HEK293 (cell line): ENCODE measurements at regions not wholly inside any gene's neighbourhood (a gene's known extent, or its start where the extent isn't known, plus 50 kb on each side); places are given as distances from the start of the nearest gene placed in this dataset.

Experiments
- CTCF ChIA-PET: fragments of 350-600 bp; formaldehyde crosslinking; extraction: SDS; loops from one replicate; lab custom pipeline; 2021; ENCODE audit warnings: antibody characterized with exemption; lab: Yijun Ruan, JAX
- POLR2A ChIA-PET: fragments of 300-600 bp; formaldehyde crosslinking; extraction: SDS; loops from one replicate; lab custom pipeline; 2020; ENCODE audit warnings: antibody characterized with exemption, inconsistent platforms; lab: Yijun Ruan, JAX
- H3K27ac ChIP-seq: fragments of 200-500 bp; sonication (Bioruptor generic); 2 replicates; pipeline ENCODE4 v1.5.1; 2014; ENCODE audit warnings: low read depth, low read length, control low read depth, inconsistent platforms; ENCODE audit errors: extremely low read depth
- H3K36me3 ChIP-seq, 2 experiments: fragments of 200-500 bp in 1 of 2; sonication (Bioruptor generic) in 1 of 2; 1 replicate in 1 of 2; 2 replicates in 1 of 2; pipeline ENCODE4 v1.5.1; 2014 to 2017; ENCODE audit warnings: inconsistent platforms in 2 of 2, low read length in 2 of 2; ENCODE audit not compliant: control insufficient read depth in 2 of 2, insufficient read depth in 1 of 2
- H3K4me1 ChIP-seq: fragments of 200-500 bp; sonication (Bioruptor generic); 2 replicates; pipeline ENCODE4 v1.5.1; 2014; ENCODE audit warnings: mild to moderate bottlenecking, low read length, inconsistent platforms; ENCODE audit not compliant: control insufficient read depth, insufficient read depth
- H3K4me3 ChIP-seq: 2 replicates; pipeline ENCODE4 v1.5.1; 2011; ENCODE audit warnings: low read depth, mild to moderate bottlenecking, control low read depth, low read length, moderate library complexity
- H3K9me3 ChIP-seq: fragments of 200-500 bp; sonication (Bioruptor generic); 2 replicates; pipeline ENCODE4 v1.5.1; 2014; ENCODE audit warnings: low read depth, low read length, inconsistent platforms; ENCODE audit not compliant: control insufficient read depth, insufficient read depth
- HOXC10 ChIP-seq: sonication (generic); formaldehyde crosslinking; IDR thresholded peaks from 2 replicates; pipeline ENCODE4 v1.8.1; 2023; ENCODE audit warnings: mild to moderate bottlenecking, missing genetic modification reagents
- IKZF3 ChIP-seq: fragments of 450-650 bp; IDR thresholded peaks from 2 replicates; pipeline ENCODE4 v1.5.0; 2018; ENCODE audit warnings: missing biosample characterization, mild to moderate bottlenecking, missing genetic modification characterization, moderate library complexity
- KLF8 ChIP-seq: fragments of 450-650 bp; formaldehyde crosslinking; IDR thresholded peaks from 2 replicates; pipeline ENCODE4 v1.5.1; 2016; ENCODE audit warnings: missing biosample characterization, missing genetic modification characterization
- SCRT2 ChIP-seq: fragments of 450-650 bp; formaldehyde crosslinking; IDR thresholded peaks from 2 replicates; pipeline ENCODE4 v1.5.1; 2016; ENCODE audit warnings: missing biosample characterization, missing genetic modification characterization
- SP7 ChIP-seq: fragments of 450-650 bp; formaldehyde crosslinking; IDR thresholded peaks from 2 replicates; pipeline ENCODE4 v1.5.1; 2016; ENCODE audit warnings: missing biosample characterization, missing genetic modification characterization
- ZBTB17 ChIP-seq: fragments of 450-650 bp; formaldehyde crosslinking; IDR thresholded peaks from 2 replicates; pipeline ENCODE4 v1.5.1; 2016; ENCODE audit warnings: missing biosample characterization, missing genetic modification characterization
- ZNF132 ChIP-seq: fragments of 450-650 bp; formaldehyde crosslinking; IDR thresholded peaks from 2 replicates; pipeline ENCODE4 v1.5.1; 2017; ENCODE audit warnings: missing biosample characterization, missing genetic modification characterization, borderline replicate concordance
- ZNF2 ChIP-seq: fragments of 450-650 bp; formaldehyde crosslinking; IDR thresholded peaks from 2 replicates; pipeline ENCODE4 v1.5.1; 2016; ENCODE audit warnings: missing biosample characterization, missing genetic modification characterization
- ZNF239 ChIP-seq: fragments of 450-650 bp; formaldehyde crosslinking; IDR thresholded peaks from 2 replicates; pipeline ENCODE4 v1.5.1; 2016; ENCODE audit warnings: missing biosample characterization, missing genetic modification characterization
- ZNF335 ChIP-seq: fragments of 450-650 bp; formaldehyde crosslinking; conservative IDR thresholded peaks from 2 replicates; pipeline ENCODE4 v1.5.1; 2016; ENCODE audit warnings: missing biosample characterization, missing genetic modification characterization
- ZNF830 ChIP-seq: fragments of 450-650 bp; IDR thresholded peaks from 2 replicates; pipeline ENCODE4 v1.5.0; 2018; ENCODE audit warnings: missing biosample characterization, missing genetic modification characterization, low read depth, mild to moderate bottlenecking, moderate library complexity
- TF ChIP-seq, protein P1 (sequence below): fragments of 450-650 bp; formaldehyde crosslinking; IDR thresholded peaks from 2 replicates; pipeline ENCODE4 v1.5.1; 2016; ENCODE audit warnings: missing biosample characterization, missing genetic modification characterization
- TF ChIP-seq, protein P2 (sequence below): fragments of 450-650 bp; formaldehyde crosslinking; IDR thresholded peaks from 2 replicates; pipeline ENCODE4 v1.5.1; 2016; ENCODE audit warnings: missing biosample characterization, missing genetic modification characterization, low read depth
- TF ChIP-seq, protein P3 (sequence below): fragments of 450-650 bp; formaldehyde crosslinking; IDR thresholded peaks from 2 replicates; pipeline ENCODE4 v1.5.1; 2016; ENCODE audit warnings: missing biosample characterization, missing genetic modification characterization
- TF ChIP-seq, protein P4 (sequence below): fragments of 450-650 bp; formaldehyde crosslinking; IDR thresholded peaks from 2 replicates; pipeline ENCODE4 v1.5.1; 2016; ENCODE audit warnings: missing biosample characterization, missing genetic modification characterization
- TF ChIP-seq, protein P5 (sequence below): fragments of 450-650 bp; formaldehyde crosslinking; IDR thresholded peaks from 2 replicates; pipeline ENCODE4 v1.5.1; 2016; ENCODE audit warnings: missing biosample characterization, missing genetic modification characterization
- TF ChIP-seq, protein P6 (sequence below): fragments of 450-650 bp; formaldehyde crosslinking; IDR thresholded peaks from 2 replicates; pipeline ENCODE4 v1.5.1; 2016; ENCODE audit warnings: missing biosample characterization, missing genetic modification characterization

DNA sequence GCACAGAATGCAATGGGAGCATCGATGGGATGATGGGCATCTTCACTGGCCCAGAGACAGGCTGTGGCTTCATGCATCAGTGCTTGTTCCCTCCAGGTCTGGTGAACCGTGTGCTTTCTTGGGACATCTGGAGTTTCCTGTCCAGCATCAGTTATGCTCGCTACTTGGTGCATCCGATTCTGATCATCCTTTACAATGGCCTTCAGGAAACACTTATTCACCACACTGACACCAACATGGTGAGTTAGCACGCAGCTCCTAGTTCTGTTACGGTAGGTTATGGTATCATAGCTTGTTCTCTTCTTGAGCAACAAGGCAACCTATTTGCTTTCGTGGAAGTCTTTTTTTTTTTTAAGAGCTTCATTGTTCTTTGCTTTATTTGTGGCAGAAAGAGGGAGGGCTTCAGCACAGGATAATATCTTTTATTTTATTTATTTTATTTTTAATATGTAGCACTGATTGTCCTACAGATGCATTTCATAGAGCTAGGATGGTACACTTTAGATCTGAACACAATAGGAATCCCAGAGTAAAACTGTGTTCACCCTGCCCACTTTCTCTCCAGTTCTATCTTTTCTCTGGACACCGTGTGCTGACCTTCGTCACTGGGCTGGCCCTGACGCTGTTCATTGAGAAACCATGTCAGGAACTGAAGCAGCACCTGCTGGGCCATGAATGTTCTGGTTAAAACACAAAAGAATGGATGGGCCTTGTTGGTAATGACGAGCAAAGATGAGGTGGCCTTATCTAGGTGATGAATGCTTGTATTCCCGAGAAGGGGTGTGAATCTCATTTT is 71.2 kb upstream of the SEC11C start (continued):
- TF ChIP-seq, protein P1, sequence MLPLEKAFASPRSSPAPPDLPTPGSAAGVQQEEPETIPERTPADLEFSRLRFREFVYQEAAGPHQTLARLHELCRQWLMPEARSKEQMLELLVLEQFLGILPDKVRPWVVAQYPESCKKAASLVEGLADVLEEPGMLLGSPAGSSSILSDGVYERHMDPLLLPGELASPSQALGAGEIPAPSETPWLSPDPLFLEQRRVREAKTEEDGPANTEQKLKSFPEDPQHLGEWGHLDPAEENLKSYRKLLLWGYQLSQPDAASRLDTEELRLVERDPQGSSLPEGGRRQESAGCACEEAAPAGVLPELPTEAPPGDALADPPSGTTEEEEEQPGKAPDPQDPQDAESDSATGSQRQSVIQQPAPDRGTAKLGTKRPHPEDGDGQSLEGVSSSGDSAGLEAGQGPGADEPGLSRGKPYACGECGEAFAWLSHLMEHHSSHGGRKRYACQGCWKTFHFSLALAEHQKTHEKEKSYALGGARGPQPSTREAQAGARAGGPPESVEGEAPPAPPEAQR (tag by site-specific recombination): no peak
- TF ChIP-seq ZNF239 (tag by site-specific recombination): no peak
- TF ChIP-seq, protein P2, sequence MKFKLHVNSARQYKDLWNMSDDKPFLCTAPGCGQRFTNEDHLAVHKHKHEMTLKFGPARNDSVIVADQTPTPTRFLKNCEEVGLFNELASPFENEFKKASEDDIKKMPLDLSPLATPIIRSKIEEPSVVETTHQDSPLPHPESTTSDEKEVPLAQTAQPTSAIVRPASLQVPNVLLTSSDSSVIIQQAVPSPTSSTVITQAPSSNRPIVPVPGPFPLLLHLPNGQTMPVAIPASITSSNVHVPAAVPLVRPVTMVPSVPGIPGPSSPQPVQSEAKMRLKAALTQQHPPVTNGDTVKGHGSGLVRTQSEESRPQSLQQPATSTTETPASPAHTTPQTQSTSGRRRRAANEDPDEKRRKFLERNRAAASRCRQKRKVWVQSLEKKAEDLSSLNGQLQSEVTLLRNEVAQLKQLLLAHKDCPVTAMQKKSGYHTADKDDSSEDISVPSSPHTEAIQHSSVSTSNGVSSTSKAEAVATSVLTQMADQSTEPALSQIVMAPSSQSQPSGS (tag by site-specific recombination): no peak

DNA sequence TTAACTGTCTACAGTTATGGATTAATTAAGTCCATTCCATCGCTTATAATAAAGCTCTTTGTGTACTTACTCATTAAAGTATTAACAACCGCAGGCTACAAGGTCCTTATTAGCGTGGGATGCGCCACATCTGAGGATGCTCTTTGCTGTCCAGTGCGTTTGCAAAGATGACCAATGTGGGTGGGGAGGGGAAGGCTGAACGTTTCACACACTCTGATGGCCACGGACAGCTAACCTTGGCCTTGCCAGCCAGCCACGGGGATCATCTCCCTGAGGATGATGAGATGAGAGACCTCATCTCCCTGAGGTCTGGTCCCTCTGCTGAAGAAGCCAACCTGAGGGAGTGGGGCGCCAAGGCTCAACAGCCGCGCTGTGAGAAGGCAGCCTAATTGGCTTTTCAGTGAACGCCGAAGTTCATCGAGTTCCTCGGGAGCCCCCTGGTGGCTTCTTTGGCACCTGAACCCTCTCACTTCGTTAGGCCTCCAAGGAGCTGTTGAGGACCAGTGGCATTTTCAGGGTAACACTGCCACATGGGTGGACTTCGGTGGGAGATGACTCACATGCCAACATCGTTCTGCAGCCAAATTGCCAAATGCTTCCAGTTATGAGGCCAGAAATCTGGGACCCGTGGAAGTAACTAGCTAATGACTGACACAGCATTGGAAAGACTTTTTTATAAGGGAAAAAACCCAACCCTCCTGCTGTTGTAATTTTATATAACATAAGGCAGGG is 69.3 kb upstream of the SEC11C start:
- peaks cover 9% of the 10 kb centered on the region for H3K4me1 ChIP-seq
- no peak overlapping the region for H3K27ac ChIP-seq
- no peaks in the 10 kb centered on the region for H3K9me3 ChIP-seq
- POLR2A ChIA-PET: interaction anchor here (0.6 to 1.3 kb wide), 3 partner anchors 283 to 302 kb away, joined by 3 read pairs; no protein-coding TSS in a partner anchor
- CTCF ChIA-PET: interaction anchor here (0.6 to 5.8 kb wide), 45 partner anchors 8 to 568 kb away, joined by 3 to 206 read pairs (median 4); no protein-coding TSS in a partner anchor
- no peak overlapping the region for H3K4me3 ChIP-seq
- H3K36me3 ChIP-seq: no peaks in the 10 kb centered on the region
- TF ChIP-seq SP7: 0 out of 2 replicates have a peak, but pooled peaks have one; percentile 19
- peak; percentile 43; the same call in 1 of the 2 replicates for TF ChIP-seq ZNF335 (tag by site-specific recombination)
- TF ChIP-seq ZNF132 (tag by site-specific recombination): no peak
- TF ChIP-seq KLF8: no peak
- TF ChIP-seq ZNF830 (tag by site-specific recombination): no peak
- TF ChIP-seq, protein P2 (tag by site-specific recombination): no peak
- TF ChIP-seq, protein P3, sequence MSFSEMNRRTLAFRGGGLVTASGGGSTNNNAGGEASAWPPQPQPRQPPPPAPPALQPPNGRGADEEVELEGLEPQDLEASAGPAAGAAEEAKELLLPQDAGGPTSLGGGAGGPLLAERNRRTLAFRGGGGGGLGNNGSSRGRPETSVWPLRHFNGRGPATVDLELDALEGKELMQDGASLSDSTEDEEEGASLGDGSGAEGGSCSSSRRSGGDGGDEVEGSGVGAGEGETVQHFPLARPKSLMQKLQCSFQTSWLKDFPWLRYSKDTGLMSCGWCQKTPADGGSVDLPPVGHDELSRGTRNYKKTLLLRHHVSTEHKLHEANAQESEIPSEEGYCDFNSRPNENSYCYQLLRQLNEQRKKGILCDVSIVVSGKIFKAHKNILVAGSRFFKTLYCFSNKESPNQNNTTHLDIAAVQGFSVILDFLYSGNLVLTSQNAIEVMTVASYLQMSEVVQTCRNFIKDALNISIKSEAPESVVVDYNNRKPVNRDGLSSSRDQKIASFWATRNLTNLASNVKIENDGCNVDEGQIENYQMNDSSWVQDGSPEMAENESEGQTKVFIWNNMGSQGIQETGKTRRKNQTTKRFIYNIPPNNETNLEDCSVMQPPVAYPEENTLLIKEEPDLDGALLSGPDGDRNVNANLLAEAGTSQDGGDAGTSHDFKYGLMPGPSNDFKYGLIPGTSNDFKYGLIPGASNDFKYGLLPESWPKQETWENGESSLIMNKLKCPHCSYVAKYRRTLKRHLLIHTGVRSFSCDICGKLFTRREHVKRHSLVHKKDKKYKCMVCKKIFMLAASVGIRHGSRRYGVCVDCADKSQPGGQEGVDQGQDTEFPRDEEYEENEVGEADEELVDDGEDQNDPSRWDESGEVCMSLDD (tag by site-specific recombination): peak; percentile 65; the same call in 1 of the 2 replicates
- no peak for TF ChIP-seq HOXC10 (CRISPR knock-in tag)
- TF ChIP-seq ZNF239 (tag by site-specific recombination): no peak
- TF ChIP-seq, protein P4, sequence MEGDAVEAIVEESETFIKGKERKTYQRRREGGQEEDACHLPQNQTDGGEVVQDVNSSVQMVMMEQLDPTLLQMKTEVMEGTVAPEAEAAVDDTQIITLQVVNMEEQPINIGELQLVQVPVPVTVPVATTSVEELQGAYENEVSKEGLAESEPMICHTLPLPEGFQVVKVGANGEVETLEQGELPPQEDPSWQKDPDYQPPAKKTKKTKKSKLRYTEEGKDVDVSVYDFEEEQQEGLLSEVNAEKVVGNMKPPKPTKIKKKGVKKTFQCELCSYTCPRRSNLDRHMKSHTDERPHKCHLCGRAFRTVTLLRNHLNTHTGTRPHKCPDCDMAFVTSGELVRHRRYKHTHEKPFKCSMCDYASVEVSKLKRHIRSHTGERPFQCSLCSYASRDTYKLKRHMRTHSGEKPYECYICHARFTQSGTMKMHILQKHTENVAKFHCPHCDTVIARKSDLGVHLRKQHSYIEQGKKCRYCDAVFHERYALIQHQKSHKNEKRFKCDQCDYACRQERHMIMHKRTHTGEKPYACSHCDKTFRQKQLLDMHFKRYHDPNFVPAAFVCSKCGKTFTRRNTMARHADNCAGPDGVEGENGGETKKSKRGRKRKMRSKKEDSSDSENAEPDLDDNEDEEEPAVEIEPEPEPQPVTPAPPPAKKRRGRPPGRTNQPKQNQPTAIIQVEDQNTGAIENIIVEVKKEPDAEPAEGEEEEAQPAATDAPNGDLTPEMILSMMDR (tag by site-specific recombination): peak; percentile 91
- peak; percentile 73 for TF ChIP-seq ZBTB17 (tag by site-specific recombination)
- TF ChIP-seq IKZF3 (tag by site-specific recombination): no peak
- peak; percentile 56; the same call in 1 of the 2 replicates for TF ChIP-seq SCRT2
- TF ChIP-seq ZNF2 (tag by site-specific recombination): no peak
- TF ChIP-seq, protein P5, sequence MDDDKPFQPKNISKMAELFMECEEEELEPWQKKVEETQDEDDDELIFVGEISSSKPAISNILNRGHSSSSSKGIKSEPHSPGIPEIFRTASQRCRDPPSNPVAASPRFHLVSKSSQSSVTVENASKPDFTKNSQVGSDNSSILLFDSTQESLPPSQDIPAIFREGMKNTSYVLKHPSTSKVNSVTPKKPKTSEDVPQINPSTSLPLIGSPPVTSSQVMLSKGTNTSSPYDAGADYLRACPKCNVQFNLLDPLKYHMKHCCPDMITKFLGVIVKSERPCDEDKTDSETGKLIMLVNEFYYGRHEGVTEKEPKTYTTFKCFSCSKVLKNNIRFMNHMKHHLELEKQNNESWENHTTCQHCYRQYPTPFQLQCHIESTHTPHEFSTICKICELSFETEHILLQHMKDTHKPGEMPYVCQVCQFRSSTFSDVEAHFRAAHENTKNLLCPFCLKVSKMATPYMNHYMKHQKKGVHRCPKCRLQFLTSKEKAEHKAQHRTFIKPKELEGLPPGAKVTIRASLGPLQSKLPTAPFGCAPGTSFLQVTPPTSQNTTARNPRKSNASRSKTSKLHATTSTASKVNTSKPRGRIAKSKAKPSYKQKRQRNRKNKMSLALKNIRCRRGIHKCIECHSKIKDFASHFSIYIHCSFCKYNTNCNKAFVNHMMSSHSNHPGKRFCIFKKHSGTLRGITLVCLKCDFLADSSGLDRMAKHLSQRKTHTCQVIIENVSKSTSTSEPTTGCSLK (tag by site-specific recombination): no peak
- TF ChIP-seq, protein P6, sequence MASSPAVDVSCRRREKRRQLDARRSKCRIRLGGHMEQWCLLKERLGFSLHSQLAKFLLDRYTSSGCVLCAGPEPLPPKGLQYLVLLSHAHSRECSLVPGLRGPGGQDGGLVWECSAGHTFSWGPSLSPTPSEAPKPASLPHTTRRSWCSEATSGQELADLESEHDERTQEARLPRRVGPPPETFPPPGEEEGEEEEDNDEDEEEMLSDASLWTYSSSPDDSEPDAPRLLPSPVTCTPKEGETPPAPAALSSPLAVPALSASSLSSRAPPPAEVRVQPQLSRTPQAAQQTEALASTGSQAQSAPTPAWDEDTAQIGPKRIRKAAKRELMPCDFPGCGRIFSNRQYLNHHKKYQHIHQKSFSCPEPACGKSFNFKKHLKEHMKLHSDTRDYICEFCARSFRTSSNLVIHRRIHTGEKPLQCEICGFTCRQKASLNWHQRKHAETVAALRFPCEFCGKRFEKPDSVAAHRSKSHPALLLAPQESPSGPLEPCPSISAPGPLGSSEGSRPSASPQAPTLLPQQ (tag by site-specific recombination): 0 out of 2 replicates have a peak, but pooled peaks have one; percentile 20
